Activated naive CD4-positive, alpha-beta T cell treated with anti-CD3 and anti-CD28 coated beads for 36 hours (primary cell): ENCODE measurements at regions not wholly inside any gene's neighbourhood (a gene's known extent, or its start where the extent isn't known, plus 50 kb on each side); places are given as distances from the start of the nearest gene placed in this dataset.
"Not testable (repeated sequence)": the region's sequence is repeated elsewhere in the genome, so short reads cannot be mapped to it uniquely, and the experiment has no call there.

Source experiments
- CTCF ChIA-PET: fragments of 350-600 bp; sonication (Branson Sonifier 250); formaldehyde crosslinking; loops from one replicate; lab custom pipeline; 2021; ENCODE audit warnings: antibody characterized with exemption; lab: Charles Lee
- DNase-seq: peaks from one replicate; pipeline ENCODE4 v3.0.0-alpha.2; 2020
- H3K27ac Mint-ChIP-seq: one replicate; pipeline ENCODE4 v1.8.0; 2021; ENCODE audit warnings: mild to moderate bottlenecking, mixed read lengths
- H3K27me3 Mint-ChIP-seq: one replicate; pipeline ENCODE4 v1.8.0; 2021; ENCODE audit warnings: low read depth, mixed read lengths
- H3K36me3 Mint-ChIP-seq: one replicate; pipeline ENCODE4 v1.8.0; 2021; ENCODE audit warnings: low read depth, mixed read lengths
- H3K4me1 Mint-ChIP-seq: one replicate; pipeline ENCODE4 v1.8.0; 2021; ENCODE audit warnings: low read depth, mixed read lengths
- H3K4me3 Mint-ChIP-seq: one replicate; pipeline ENCODE4 v1.8.0; 2021; ENCODE audit warnings: mild to moderate bottlenecking, moderate library complexity, mixed read lengths
- H3K9me3 Mint-ChIP-seq: one replicate; pipeline ENCODE4 v1.8.0; 2021; ENCODE audit warnings: mixed read lengths
- intact Hi-C: fragments of 100-400 bp; cut with micrococcal nuclease; formaldehyde crosslinking; loops from one replicate; pipeline ENCODE4 v1.15.1; 2023

- Mint-ChIP-seq H3K27ac (no peak overlapping the region), H3K4me3 (no peak overlapping the region), H3K36me3 (no peaks in the 10 kb centered on the region), H3K27me3 (peaks cover 2% of the 10 kb centered on the region), H3K4me1 (no peaks in the 10 kb centered on the region), H3K9me3 (no peaks in the 10 kb centered on the region)
- intact Hi-C loops: no loop called here
- CTCF ChIA-PET: no interaction called here
- no peak for DNase-seq
These were observed 102.5 kb downstream of the PRL start for GRCh38 chr6:22194188-22194921.

GRCh38 chr6:22199771-22200170 lies 97.1 kb downstream of the PRL start:
- no peak overlapping the region for H3K27ac Mint-ChIP-seq

GRCh38 chr6:22204153-22204552 lies 92.7 kb downstream of the PRL start:
- Mint-ChIP-seq H3K9me3 (no peaks in the 10 kb centered on the region), H3K4me1 (no peaks in the 10 kb centered on the region), H3K4me3 (no peak overlapping the region), H3K27me3 (no peaks in the 10 kb centered on the region), H3K36me3 (no peaks in the 10 kb centered on the region), H3K27ac (no peak overlapping the region)
- no peak for DNase-seq
- intact Hi-C loops: no loop called here
- CTCF ChIA-PET: no interaction called here

More at GRCh38 chr6:22199771-22200170, 97.1 kb downstream of the PRL start:
- H3K4me3 Mint-ChIP-seq: no peak overlapping the region
- H3K27me3 Mint-ChIP-seq: no peaks in the 10 kb centered on the region
- H3K9me3 Mint-ChIP-seq: no peaks in the 10 kb centered on the region
- H3K36me3 Mint-ChIP-seq: no peaks in the 10 kb centered on the region
- CTCF ChIA-PET: no interaction called here
- no peaks in the 10 kb centered on the region for H3K4me1 Mint-ChIP-seq
- intact Hi-C loops: no loop called here
- DNase-seq: no peak

GRCh38 chr6:22205266-22205665 lies 91.6 kb downstream of the PRL start:
- CTCF ChIA-PET: no interaction called here
- DNase-seq: no peak
- H3K27me3 Mint-ChIP-seq: no peaks in the 10 kb centered on the region
- intact Hi-C loops: no loop called here
- no peaks in the 10 kb centered on the region for H3K9me3 Mint-ChIP-seq
- no peak overlapping the region for H3K27ac Mint-ChIP-seq
- H3K4me1 Mint-ChIP-seq: no peaks in the 10 kb centered on the region
- no peaks in the 10 kb centered on the region for H3K36me3 Mint-ChIP-seq
- no peak overlapping the region for H3K4me3 Mint-ChIP-seq

- H3K27me3 Mint-ChIP-seq: no peaks in the 10 kb centered on the region
- CTCF ChIA-PET: no interaction called here
- no peaks in the 10 kb centered on the region for H3K36me3 Mint-ChIP-seq
- H3K4me1 Mint-ChIP-seq: no peaks in the 10 kb centered on the region
- intact Hi-C loops: no loop called here
- no peak overlapping the region for H3K4me3 Mint-ChIP-seq
- H3K27ac Mint-ChIP-seq: no peak overlapping the region
- DNase-seq: no peak
- no peaks in the 10 kb centered on the region for H3K9me3 Mint-ChIP-seq
These were observed 90.7 kb downstream of the PRL start for GRCh38 chr6:22206106-22206505.

GRCh38 chr6:22208026-22208425 lies 88.8 kb downstream of the PRL start:
- intact Hi-C loops: no loop called here
- H3K9me3 Mint-ChIP-seq: no peaks in the 10 kb centered on the region
- no peaks in the 10 kb centered on the region for H3K27me3 Mint-ChIP-seq
- no peak overlapping the region for H3K4me3 Mint-ChIP-seq
- H3K4me1 Mint-ChIP-seq: no peaks in the 10 kb centered on the region
- no peak for DNase-seq
- CTCF ChIA-PET: no interaction called here
- H3K27ac Mint-ChIP-seq: no peak overlapping the region
- H3K36me3 Mint-ChIP-seq: no peaks in the 10 kb centered on the region

- no peaks in the 10 kb centered on the region for H3K36me3 Mint-ChIP-seq
- no peak overlapping the region for H3K4me3 Mint-ChIP-seq
- CTCF ChIA-PET: no interaction called here
- DNase-seq: no peak
- no peaks in the 10 kb centered on the region for H3K4me1 Mint-ChIP-seq
- H3K9me3 Mint-ChIP-seq: no peaks in the 10 kb centered on the region
- intact Hi-C loops: no loop called here
- no peaks in the 10 kb centered on the region for H3K27me3 Mint-ChIP-seq
- H3K27ac Mint-ChIP-seq: no peak overlapping the region
These were observed 82.5 kb downstream of the PRL start for GRCh38 chr6:22214314-22214713.

- H3K36me3 Mint-ChIP-seq, intact Hi-C loops, CTCF ChIA-PET: not testable (repeated sequence)
These were observed 81.4 kb downstream of the PRL start for GRCh38 chr6:22215474-22215873.

GRCh38 chr6:22218410-22218809 lies 78.4 kb downstream of the PRL start:
- Mint-ChIP-seq H3K36me3 (no peaks in the 10 kb centered on the region), H3K27me3 (no peaks in the 10 kb centered on the region), H3K27ac (no peak overlapping the region), H3K9me3 (no peaks in the 10 kb centered on the region), H3K4me1 (no peaks in the 10 kb centered on the region), H3K4me3 (no peak overlapping the region)
- intact Hi-C loops: no loop called here
- no peak for DNase-seq
- CTCF ChIA-PET: no interaction called here

More at GRCh38 chr6:22215474-22215873, 81.4 kb downstream of the PRL start:
- H3K27me3 Mint-ChIP-seq, H3K27ac Mint-ChIP-seq, H3K9me3 Mint-ChIP-seq, H3K4me1 Mint-ChIP-seq, DNase-seq, H3K4me3 Mint-ChIP-seq: not testable (repeated sequence)

GRCh38 chr6:22219925-22220324 lies 76.9 kb downstream of the PRL start:
- intact Hi-C loops: no loop called here
- H3K27me3 Mint-ChIP-seq: no peaks in the 10 kb centered on the region
- no peaks in the 10 kb centered on the region for H3K9me3 Mint-ChIP-seq
- CTCF ChIA-PET: no interaction called here
- no peak overlapping the region for H3K4me3 Mint-ChIP-seq
- no peaks in the 10 kb centered on the region for H3K4me1 Mint-ChIP-seq
- no peaks in the 10 kb centered on the region for H3K36me3 Mint-ChIP-seq
- no peak overlapping the region for H3K27ac Mint-ChIP-seq
- DNase-seq: no peak

GRCh38 chr6:22221211-22221610 lies 75.6 kb downstream of the PRL start:
- intact Hi-C loops: no loop called here
- no peak overlapping the region for H3K4me3 Mint-ChIP-seq

GRCh38 chr6:22221630-22222029 lies 75.2 kb downstream of the PRL start:
- DNase-seq: no peak
- H3K4me3 Mint-ChIP-seq: no peak overlapping the region
- H3K4me1 Mint-ChIP-seq: no peaks in the 10 kb centered on the region
- intact Hi-C loops: no loop called here
- no peaks in the 10 kb centered on the region for H3K36me3 Mint-ChIP-seq
- H3K27ac Mint-ChIP-seq: no peak overlapping the region
- H3K9me3 Mint-ChIP-seq: no peaks in the 10 kb centered on the region
- CTCF ChIA-PET: no interaction called here
- H3K27me3 Mint-ChIP-seq: no peaks in the 10 kb centered on the region

More at GRCh38 chr6:22221211-22221610, 75.6 kb downstream of the PRL start:
- Mint-ChIP-seq H3K36me3 (no peaks in the 10 kb centered on the region), H3K27ac (no peak overlapping the region), H3K4me1 (no peaks in the 10 kb centered on the region), H3K9me3 (no peaks in the 10 kb centered on the region), H3K27me3 (no peaks in the 10 kb centered on the region)
- no peak for DNase-seq
- CTCF ChIA-PET: no interaction called here

- CTCF ChIA-PET: no interaction called here
- no peak overlapping the region for H3K4me3 Mint-ChIP-seq
- no peaks in the 10 kb centered on the region for H3K36me3 Mint-ChIP-seq
- no peaks in the 10 kb centered on the region for H3K27me3 Mint-ChIP-seq
- H3K27ac Mint-ChIP-seq: no peak overlapping the region
- intact Hi-C loops: no loop called here
- H3K4me1 Mint-ChIP-seq: no peaks in the 10 kb centered on the region
- H3K9me3 Mint-ChIP-seq: no peaks in the 10 kb centered on the region
- no peak for DNase-seq
These were observed 74.4 kb downstream of the PRL start for GRCh38 chr6:22222469-22222868.
